ENCODE measurements at regions not wholly inside any gene's neighbourhood (a gene's known extent, or its start where the extent isn't known, plus 50 kb on each side); places are given as distances from the start of the nearest gene placed in this dataset.

DNA sequence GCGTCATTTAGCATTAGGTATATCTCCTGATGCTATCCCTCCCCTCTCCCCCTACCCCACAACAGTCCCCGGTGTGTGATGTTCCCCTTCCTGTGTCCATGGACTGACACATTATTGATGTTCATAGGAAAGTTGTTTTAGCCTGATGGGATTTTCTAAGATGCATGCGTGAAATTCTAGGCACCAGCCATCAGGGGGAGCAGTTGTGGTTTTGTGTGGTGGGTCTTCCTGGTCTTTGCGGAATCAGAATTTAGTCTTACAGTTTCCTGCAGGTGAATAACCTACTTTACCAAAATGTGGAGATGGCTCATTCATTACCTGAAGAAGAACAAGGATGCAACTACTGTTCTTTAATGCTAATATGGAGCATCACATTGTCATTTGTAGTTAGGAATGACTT, 455.0 kb upstream of the THBS1 start:
- H2BK12ac ChIP-seq (ENCODE audit: low read depth, low read length), result no peak overlapping the region
- H4K8ac ChIP-seq (ENCODE audit: extremely low read depth, insufficient read depth, low read length), result no peak overlapping the region
- H3K79me1 ChIP-seq (ENCODE audit: low read depth, low read length), result no peaks in the 10 kb centered on the region
- POLR2A ChIA-PET (ENCODE audit: partially characterized antibody), result interaction anchor here (3.5 kb wide), 1 partner anchor 455 kb away, joined by 15 read pairs; the partner anchor contains the start of gene THBS1
- H2AK5ac ChIP-seq (ENCODE audit: low read depth, low read length), result no peak overlapping the region
- H3K14ac ChIP-seq (ENCODE audit: insufficient read length), result no peak overlapping the region
- no peak overlapping the region for H4K91ac ChIP-seq (replicated peaks; ENCODE audit: insufficient read length, low read length)
- no peaks in the 10 kb centered on the region for H3K23me2 ChIP-seq (ENCODE audit: low read depth, low read length)
- 32% methylated on average over 3 of the region's 4 CpGs; no CpG with 5 or more reads in 1 of the 2 experiments for WGBS, 2 experiments (ENCODE audit: extremely low coverage in 1 of 2, insufficient coverage in 1 of 2, insufficient read length in 1 of 2, insufficient replicate concordance in 2 of 2, low coverage in 1 of 2, low lambda C conversion rate in 2 of 2, missing lambda C conversion rate in 1 of 2)
- CTCF ChIA-PET (ENCODE audit: partially characterized antibody), result interaction anchor here (0.8 to 3.1 kb wide), 15 partner anchors 9 to 455 kb away, joined by 3 to 12 read pairs (median 4); partner anchors contain the start of gene THBS1
- H2BK15ac ChIP-seq (ENCODE audit: low read length), result no peak overlapping the region
- no peak overlapping the region for H3K18ac ChIP-seq (ENCODE audit: extremely low read depth, low read length)
- H2AFZ ChIP-seq (ENCODE audit: low read length), result no peak overlapping the region
- no peak overlapping the region for H3K56ac ChIP-seq (replicated peaks; ENCODE audit: insufficient read length, low read depth, low read length)
- H3K4me1 ChIP-seq (replicated peaks in 1 of 4; ENCODE audit: control insufficient read depth in 3 of 4, insufficient read depth in 4 of 4, low read length in 3 of 4), result peaks cover 0 to 6% (median 3%) of the 10 kb centered on the region in 4 experiments; a peak in 5 of 7 replicates
- no peaks in the 10 kb centered on the region for H3K27me3 ChIP-seq (replicated peaks in 1 of 4; ENCODE audit: control insufficient read depth in 3 of 4, extremely low read depth in 1 of 4, insufficient read depth in 3 of 4, low read length in 3 of 4)
- no peak overlapping the region for H2BK5ac ChIP-seq (ENCODE audit: low read depth, low read length)
- no peaks in the 10 kb centered on the region for H3K79me2 ChIP-seq (ENCODE audit: control insufficient read depth in 1 of 2, insufficient read depth in 2 of 2, low read length in 2 of 2)
- TF ChIP-seq, protein P1, sequence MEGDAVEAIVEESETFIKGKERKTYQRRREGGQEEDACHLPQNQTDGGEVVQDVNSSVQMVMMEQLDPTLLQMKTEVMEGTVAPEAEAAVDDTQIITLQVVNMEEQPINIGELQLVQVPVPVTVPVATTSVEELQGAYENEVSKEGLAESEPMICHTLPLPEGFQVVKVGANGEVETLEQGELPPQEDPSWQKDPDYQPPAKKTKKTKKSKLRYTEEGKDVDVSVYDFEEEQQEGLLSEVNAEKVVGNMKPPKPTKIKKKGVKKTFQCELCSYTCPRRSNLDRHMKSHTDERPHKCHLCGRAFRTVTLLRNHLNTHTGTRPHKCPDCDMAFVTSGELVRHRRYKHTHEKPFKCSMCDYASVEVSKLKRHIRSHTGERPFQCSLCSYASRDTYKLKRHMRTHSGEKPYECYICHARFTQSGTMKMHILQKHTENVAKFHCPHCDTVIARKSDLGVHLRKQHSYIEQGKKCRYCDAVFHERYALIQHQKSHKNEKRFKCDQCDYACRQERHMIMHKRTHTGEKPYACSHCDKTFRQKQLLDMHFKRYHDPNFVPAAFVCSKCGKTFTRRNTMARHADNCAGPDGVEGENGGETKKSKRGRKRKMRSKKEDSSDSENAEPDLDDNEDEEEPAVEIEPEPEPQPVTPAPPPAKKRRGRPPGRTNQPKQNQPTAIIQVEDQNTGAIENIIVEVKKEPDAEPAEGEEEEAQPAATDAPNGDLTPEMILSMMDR (IDR thresholded peaks at IDR 0.05; ENCODE audit: control extremely low read depth in 1 of 3, insufficient read depth in 1 of 3, low read depth in 1 of 3, low read length in 3 of 3), result peak; percentile 53 to 81 (median 59)
- peak; percentile 75 to 78 for TF ChIP-seq RAD21 (IDR thresholded peaks at IDR 0.05 in 1 of 2, conservative IDR thresholded peaks at IDR 0.05 in 1 of 2; ENCODE audit: low read depth in 2 of 2, low read length in 2 of 2)
- no peak for TF ChIP-seq KDM1A (IDR thresholded peaks at IDR 0.05; ENCODE audit: borderline replicate concordance, low read length)
- FAIRE-seq (no peak), DNase-seq (ENCODE audit: low read depth in 1 of 2, low spot score in 2 of 2) (peak in 1 of 2 experiments; percentile 54)
- H3K4me3 ChIP-seq (ENCODE audit: extremely low read depth in 1 of 4, insufficient read depth in 2 of 4, low read depth in 3 of 4, low read length in 4 of 4), result no peak overlapping the region
- no peak overlapping the region for H4K5ac ChIP-seq (ENCODE audit: insufficient read length, low read depth, low read length)
- H3K9ac ChIP-seq (replicated peaks in 1 of 4; ENCODE audit: extremely low read depth in 1 of 4, low read depth in 3 of 4, low read length in 3 of 4), result no peak overlapping the region
- no peak overlapping the region for H3K23ac ChIP-seq (ENCODE audit: insufficient read length)
- H4K20me1 ChIP-seq (replicated peaks in 1 of 2; ENCODE audit: control insufficient read depth in 1 of 2, insufficient read depth in 2 of 2, low read length in 2 of 2), result no peaks in the 10 kb centered on the region
- no peaks in the 10 kb centered on the region for H3K36me3 ChIP-seq (ENCODE audit: control insufficient read depth in 2 of 4, insufficient read depth in 4 of 4, low read length in 3 of 4)
- H2BK20ac ChIP-seq (ENCODE audit: low read length), result no peak overlapping the region
- H3K9me3 ChIP-seq (ENCODE audit: insufficient read depth in 2 of 2, low read depth in 1 of 2, low read length in 1 of 2), result no peaks in the 10 kb centered on the region
- H3K4ac ChIP-seq (replicated peaks; ENCODE audit: insufficient read length, low read depth, low read length), result no peak overlapping the region
- no peak overlapping the region for H3K4me2 ChIP-seq (ENCODE audit: insufficient read depth in 1 of 2, low read depth in 2 of 2, low read length in 2 of 2)
- H2BK120ac ChIP-seq (replicated peaks; ENCODE audit: low read depth, low read length), result no peak overlapping the region
- H3K27ac ChIP-seq (ENCODE audit: low read depth, low read length), result no peak overlapping the region
